ENCODE measurements at regions not wholly inside any gene's neighbourhood (a gene's known extent, or its start where the extent isn't known, plus 50 kb on each side); places are given as distances from the start of the nearest gene placed in this dataset.

GRCh38 chr6:28741363-28741762 lies 182.4 kb downstream of the TRIM27 start:
- DNase-seq = no peak

GRCh38 chr6:28742668-28743270 lies 181.0 kb downstream of the TRIM27 start:
- DNase-seq = no peak

- DNase-seq = no peak
These were observed 180.5 kb downstream of the TRIM27 start for GRCh38 chr6:28743271-28743789.

- no peak for DNase-seq
These were observed 176.6 kb downstream of the TRIM27 start for GRCh38 chr6:28747083-28747630.

GRCh38 chr6:28747631-28748157 lies 176.1 kb downstream of the TRIM27 start:
- no peak for DNase-seq

GRCh38 chr6:28748192-28748591 lies 175.6 kb downstream of the TRIM27 start:
- no peak for DNase-seq

GRCh38 chr6:28750926-28751458 lies 172.8 kb downstream of the TRIM27 start:
- DNase-seq = no peak

GRCh38 chr6:28751514-28751913 lies 172.3 kb downstream of the TRIM27 start:
- no peak for DNase-seq

GRCh38 chr6:28751963-28752350 lies 171.8 kb downstream of the TRIM27 start:
- no peak for DNase-seq

- no peak for DNase-seq
These were observed 166.2 kb downstream of the TRIM27 start for GRCh38 chr6:28757429-28758045.

- DNase-seq = no peak
These were observed 165.6 kb downstream of the TRIM27 start for GRCh38 chr6:28758046-28758817.

- DNase-seq = no peak
These were observed 165.0 kb downstream of the TRIM27 start for GRCh38 chr6:28758818-28759235.

- no peak for DNase-seq
These were observed 159.6 kb downstream of the TRIM27 start for GRCh38 chr6:28764014-28764723.

GRCh38 chr6:28764761-28765282 lies 159.0 kb downstream of the TRIM27 start:
- DNase-seq = no peak

- DNase-seq = no peak
These were observed 157.8 kb downstream of the TRIM27 start for GRCh38 chr6:28765978-28766351.

- DNase-seq = no peak
These were observed 157.4 kb downstream of the TRIM27 start for GRCh38 chr6:28766426-28766825.

GRCh38 chr6:28767133-28767532 lies 156.7 kb downstream of the TRIM27 start:
- DNase-seq = no peak

GRCh38 chr6:28767691-28768090 lies 156.1 kb downstream of the TRIM27 start:
- no peak for DNase-seq

GRCh38 chr6:28768187-28768913 lies 155.4 kb downstream of the TRIM27 start:
- no peak for DNase-seq

- DNase-seq = no peak
These were observed 154.0 kb downstream of the TRIM27 start for GRCh38 chr6:28769626-28770402.

Measured in inflammatory macrophage (primary cell).